ENCODE measurements at regions not wholly inside any gene's neighbourhood (a gene's known extent, or its start where the extent isn't known, plus 50 kb on each side); places are given as distances from the start of the nearest gene placed in this dataset.

- H3K4me3 ChIP-seq (ENCODE audit: low read depth, low read length): no peak overlapping the region
- peak; percentile 58 for DNase-seq (ENCODE audit: low read depth)
- TF ChIP-seq MYC (IDR thresholded peaks at IDR 0.05; ENCODE audit: low read depth, low read length): no peak
Observed at GRCh38 chr14:65320661-65321308, 91.7 kb upstream of the FUT8 start.

- TF ChIP-seq MYC (IDR thresholded peaks at IDR 0.05; ENCODE audit: low read depth, low read length) (peak; percentile 35; the same call in 1 of the 2 replicates), CTCF (IDR thresholded peaks at IDR 0.05; ENCODE audit: low read depth, low read length) (no peak), POLR2A (IDR thresholded peaks at IDR 0.05; ENCODE audit: extremely low read depth, insufficient read length) (no peak), MAX (IDR thresholded peaks at IDR 0.05; ENCODE audit: low read depth, low read length) (0 out of 2 replicates have a peak, but pooled peaks have one; percentile 20)
- no peak overlapping the region for H3K4me3 ChIP-seq (ENCODE audit: low read depth, low read length)
- peak; percentile 75 for DNase-seq (ENCODE audit: low read depth)
Observed at GRCh38 chr14:65321370-65321875, 91.1 kb upstream of the FUT8 start.

GRCh38 chr14:65329481-65329880 lies 83.0 kb upstream of the FUT8 start:
- no peak overlapping the region for H3K4me3 ChIP-seq (ENCODE audit: low read depth, low read length)
- TF ChIP-seq MAX (IDR thresholded peaks at IDR 0.05; ENCODE audit: low read depth, low read length): no peak
- no peak for TF ChIP-seq CTCF (IDR thresholded peaks at IDR 0.05; ENCODE audit: low read depth, low read length)
- no peak for TF ChIP-seq POLR2A (IDR thresholded peaks at IDR 0.05; ENCODE audit: extremely low read depth, insufficient read length)
- TF ChIP-seq MYC (IDR thresholded peaks at IDR 0.05; ENCODE audit: low read depth, low read length): no peak
- no peak for DNase-seq (ENCODE audit: low read depth)

- DNase-seq (ENCODE audit: low read depth): no peak
- no peak overlapping the region for H3K4me3 ChIP-seq (ENCODE audit: low read depth, low read length)
- TF ChIP-seq MAX (IDR thresholded peaks at IDR 0.05; ENCODE audit: low read depth, low read length) (no peak), POLR2A (IDR thresholded peaks at IDR 0.05; ENCODE audit: extremely low read depth, insufficient read length) (no peak), CTCF (IDR thresholded peaks at IDR 0.05; ENCODE audit: low read depth, low read length) (no peak), MYC (IDR thresholded peaks at IDR 0.05; ENCODE audit: low read depth, low read length) (no peak)
Observed at GRCh38 chr14:65329911-65330310, 82.6 kb upstream of the FUT8 start.

- H3K4me3 ChIP-seq (ENCODE audit: low read depth, low read length): no peak overlapping the region
- no peak for DNase-seq (ENCODE audit: low read depth)
- no peak for TF ChIP-seq CTCF (IDR thresholded peaks at IDR 0.05; ENCODE audit: low read depth, low read length)
- no peak for TF ChIP-seq POLR2A (IDR thresholded peaks at IDR 0.05; ENCODE audit: extremely low read depth, insufficient read length)
- no peak for TF ChIP-seq MAX (IDR thresholded peaks at IDR 0.05; ENCODE audit: low read depth, low read length)
- TF ChIP-seq MYC (IDR thresholded peaks at IDR 0.05; ENCODE audit: low read depth, low read length): no peak
Observed at GRCh38 chr14:65330416-65330815, 82.1 kb upstream of the FUT8 start.

GRCh38 chr14:65331652-65332051 lies 80.9 kb upstream of the FUT8 start:
- DNase-seq (ENCODE audit: low read depth): no peak
- no peak overlapping the region for H3K4me3 ChIP-seq (ENCODE audit: low read depth, low read length)
- TF ChIP-seq POLR2A (IDR thresholded peaks at IDR 0.05; ENCODE audit: extremely low read depth, insufficient read length) (no peak), MYC (IDR thresholded peaks at IDR 0.05; ENCODE audit: low read depth, low read length) (no peak), MAX (IDR thresholded peaks at IDR 0.05; ENCODE audit: low read depth, low read length) (no peak), CTCF (IDR thresholded peaks at IDR 0.05; ENCODE audit: low read depth, low read length) (no peak)

Measured in NB4 (cell line).